ENCODE measurements at regions not wholly inside any gene's neighbourhood (a gene's known extent, or its start where the extent isn't known, plus 50 kb on each side); places are given as distances from the start of the nearest gene placed in this dataset.

GRCh38 chr12:131461096-131461495, 249.8 kb upstream of the SFSWAP start:
- TF ChIP-seq CTCF (optimal IDR thresholded peaks at IDR 0.05 in 1 of 3, IDR thresholded peaks at IDR 0.05 in 1 of 3, conservative IDR thresholded peaks at IDR 0.05 in 1 of 3; ENCODE audit: extremely low read depth in 1 of 3, insufficient read depth in 2 of 3, low read length in 3 of 3) (no peak), EZH2 (IDR thresholded peaks at IDR 0.05; ENCODE audit: low read length) (no peak)

Data from keratinocyte (primary cell).